Activated CD8-positive, alpha-beta memory T cell treated with anti-CD3 and anti-CD28 coated beads for 36 hours (primary cell): ENCODE measurements at regions not wholly inside any gene's neighbourhood (a gene's known extent, or its start where the extent isn't known, plus 50 kb on each side); places are given as distances from the start of the nearest gene placed in this dataset.
"Not testable (repeated sequence)": the region's sequence is repeated elsewhere in the genome, so short reads cannot be mapped to it uniquely, and the experiment has no call there.

Experiments
- CTCF ChIA-PET: fragments of 350-600 bp; sonication (Branson Sonifier 250); formaldehyde crosslinking; loops from one replicate; lab custom pipeline; 2021; ENCODE audit warnings: antibody characterized with exemption; lab: Charles Lee
- POLR2A ChIA-PET: fragments of 350-600 bp; sonication (Branson Sonifier 250); formaldehyde crosslinking; loops from one replicate; lab custom pipeline; 2021; ENCODE audit warnings: antibody characterized with exemption; lab: Charles Lee

DNA sequence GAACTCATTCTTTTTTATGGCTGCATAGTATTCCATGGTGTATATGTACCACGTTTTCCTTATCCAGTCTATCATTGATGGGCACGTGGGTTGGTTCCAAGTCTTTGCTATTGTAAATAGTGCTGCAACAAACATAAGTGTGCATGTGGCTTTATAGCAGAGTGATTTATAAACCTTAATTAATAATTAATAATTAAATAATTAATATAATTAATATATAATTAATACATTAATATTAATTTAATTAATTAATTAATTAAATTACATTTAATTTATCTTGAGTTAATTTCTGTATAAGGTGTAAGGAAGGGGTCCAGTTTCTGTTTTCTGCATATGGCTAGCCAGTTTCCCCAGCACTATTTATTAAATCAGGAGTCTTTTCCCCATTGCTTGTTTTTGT, 142.1 kb upstream of the TFAP2D start:
- POLR2A ChIA-PET, CTCF ChIA-PET: not testable (repeated sequence)

- POLR2A ChIA-PET: no interaction called here
- CTCF ChIA-PET: no interaction called here
These were observed 127.6 kb upstream of the TFAP2D start for GRCh38 chr6:50585441-50586330.

DNA sequence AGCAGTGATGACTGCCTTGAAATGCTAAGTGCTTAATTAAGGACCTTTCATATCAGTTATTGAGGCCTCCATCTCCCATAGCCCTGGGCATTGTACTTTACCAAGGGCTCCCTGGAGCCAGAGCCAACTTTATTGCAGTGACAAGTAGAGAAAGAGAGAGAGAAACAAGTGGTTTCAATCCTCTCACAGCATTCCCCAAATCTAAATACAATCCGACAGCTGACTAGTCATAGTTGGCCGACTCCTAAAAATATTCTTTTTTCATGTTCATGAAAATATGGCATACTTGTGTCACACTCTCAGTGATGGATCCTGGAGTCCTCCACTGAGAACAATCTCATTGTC, 127.0 kb upstream of the TFAP2D start:
- POLR2A ChIA-PET: no interaction called here
- CTCF ChIA-PET: no interaction called here

GRCh38 chr6:50589751-50590470, 123.4 kb upstream of the TFAP2D start:
- CTCF ChIA-PET: no interaction called here
- POLR2A ChIA-PET: no interaction called here

DNA sequence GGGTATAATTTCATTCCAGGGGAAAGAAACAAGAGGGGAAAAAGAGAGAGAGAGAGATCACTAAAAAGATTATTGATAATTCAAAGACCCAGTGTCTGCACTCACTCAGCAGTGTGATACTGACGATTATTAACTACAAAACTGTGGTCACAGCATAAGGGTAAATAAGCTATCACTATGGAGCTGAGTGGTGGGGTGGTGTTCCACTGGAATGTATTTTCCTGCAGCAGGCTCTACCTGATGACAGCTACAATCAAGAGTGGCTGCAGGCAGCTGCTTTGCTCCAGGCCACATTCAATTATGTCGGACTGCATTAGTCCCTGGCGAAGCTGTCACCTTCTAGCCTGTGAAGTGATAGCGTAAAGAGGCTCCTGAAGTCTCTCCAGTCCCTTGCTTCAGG, 122.2 kb upstream of the TFAP2D start:
- CTCF ChIA-PET: no interaction called here
- POLR2A ChIA-PET: no interaction called here

GRCh38 chr6:50600280-50600679, 113.0 kb upstream of the TFAP2D start:
- ChIA-PET CTCF (no interaction called here), POLR2A (no interaction called here)

- ChIA-PET POLR2A (no interaction called here), CTCF (no interaction called here)
These were observed 111.0 kb upstream of the TFAP2D start for GRCh38 chr6:50602292-50602691.

DNA sequence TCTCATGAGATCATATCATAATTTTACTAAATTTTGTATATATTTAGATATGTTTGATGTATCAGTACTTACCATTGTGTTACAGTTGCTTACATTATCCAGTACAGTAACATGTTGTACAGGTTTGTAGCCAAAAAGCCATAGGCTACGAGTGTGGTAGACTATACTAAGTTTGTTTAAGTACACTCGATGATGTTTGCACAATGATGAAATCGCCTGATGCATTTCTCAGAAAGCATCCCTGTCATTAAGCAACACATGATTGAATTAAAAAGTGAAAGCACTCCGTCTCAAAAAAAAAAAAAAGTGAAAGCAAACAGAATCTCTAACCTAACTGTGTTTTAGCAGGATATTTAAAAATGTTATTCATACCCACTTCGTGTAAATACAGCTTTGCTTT, 104.9 kb upstream of the TFAP2D start:
- ChIA-PET POLR2A (no interaction called here), CTCF (no interaction called here)

DNA sequence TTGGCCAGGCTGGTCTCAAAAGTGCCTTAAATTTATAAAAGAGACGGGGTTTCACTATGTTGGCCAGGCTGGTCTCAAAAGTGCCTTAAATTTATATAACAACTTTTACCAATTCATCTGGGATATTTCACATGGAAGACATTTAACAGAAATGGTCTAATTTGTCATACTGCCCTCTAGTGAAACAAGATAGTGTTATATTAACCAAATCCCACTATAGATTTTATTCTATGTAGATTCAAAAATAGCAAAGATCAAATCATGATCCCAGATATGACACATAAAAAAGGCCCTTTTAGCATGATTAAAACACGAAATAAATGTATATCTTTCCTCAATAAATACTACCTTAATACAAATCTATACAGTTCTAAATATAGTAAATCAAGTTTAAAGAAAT, 102.8 kb upstream of the TFAP2D start:
- CTCF ChIA-PET: no interaction called here

DNA sequence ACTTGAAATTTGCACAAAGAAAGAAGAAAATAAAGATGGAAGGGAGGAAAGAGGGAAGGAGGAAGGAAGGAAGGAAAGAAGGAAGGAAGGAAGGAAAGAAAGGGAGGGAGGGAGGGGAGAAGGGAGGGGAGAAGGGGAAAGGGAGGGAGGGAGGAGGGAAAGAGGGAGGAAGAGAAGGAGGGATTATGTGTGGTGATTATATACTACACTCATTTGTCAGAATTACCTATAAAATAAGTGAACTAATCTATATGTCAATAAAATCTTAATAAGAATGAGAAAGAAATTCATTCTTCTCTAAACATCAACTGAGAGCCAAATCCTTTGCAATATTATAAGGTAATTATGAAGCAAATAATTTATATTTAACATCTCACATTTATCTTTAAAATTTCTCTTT, 77.9 kb upstream of the TFAP2D start:
- POLR2A ChIA-PET: no interaction called here
- CTCF ChIA-PET: no interaction called here

More for the DNA sequence above, 102.8 kb upstream of the TFAP2D start:
- POLR2A ChIA-PET: no interaction called here

DNA sequence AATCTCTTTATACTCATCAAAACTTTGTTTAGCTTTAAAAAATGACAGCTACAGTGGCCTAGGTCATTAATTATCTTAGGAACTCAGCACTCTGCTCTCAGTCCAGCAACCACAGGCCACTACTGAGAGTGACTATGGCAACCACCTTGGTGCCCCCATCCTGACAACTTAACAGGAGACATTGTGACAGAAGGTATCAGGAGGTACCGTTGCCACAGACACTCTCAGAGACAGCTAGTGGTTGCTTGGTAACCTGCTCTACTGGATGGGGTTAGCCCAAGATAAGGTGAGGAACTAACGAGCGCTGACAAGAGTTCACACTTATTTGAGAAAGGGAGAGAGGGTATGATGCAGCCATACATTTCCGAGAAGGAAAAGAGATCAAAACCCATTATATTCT, 76.1 kb upstream of the TFAP2D start:
- CTCF ChIA-PET: no interaction called here

GRCh38 chr6:50649086-50649485, 64.2 kb upstream of the TFAP2D start:
- ChIA-PET CTCF (no interaction called here), POLR2A (no interaction called here)

More for the DNA sequence above, 76.1 kb upstream of the TFAP2D start:
- POLR2A ChIA-PET: no interaction called here

- ChIA-PET CTCF (no interaction called here), POLR2A (no interaction called here)
These were observed 60.1 kb upstream of the TFAP2D start for GRCh38 chr6:50653253-50653652.

DNA sequence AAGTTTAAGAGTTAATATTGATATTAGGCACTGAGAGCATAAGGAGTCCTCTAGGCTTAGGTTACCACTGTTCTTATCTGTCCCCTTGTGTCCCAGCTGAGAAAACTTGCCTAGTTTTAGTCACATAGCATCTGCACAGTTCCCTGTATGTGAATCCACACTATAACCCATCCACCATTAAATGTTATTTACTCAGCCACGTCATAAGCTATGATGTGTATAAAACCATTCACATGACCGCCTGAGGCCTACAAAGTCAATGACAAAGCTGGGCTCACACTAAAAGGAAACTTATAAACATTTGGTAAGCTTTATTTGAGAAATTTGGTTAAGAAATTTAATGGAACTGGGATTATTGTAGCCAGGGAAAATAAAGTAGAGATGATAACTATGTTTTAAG, 59.2 kb upstream of the TFAP2D start:
- CTCF ChIA-PET: no interaction called here
- POLR2A ChIA-PET: no interaction called here

DNA sequence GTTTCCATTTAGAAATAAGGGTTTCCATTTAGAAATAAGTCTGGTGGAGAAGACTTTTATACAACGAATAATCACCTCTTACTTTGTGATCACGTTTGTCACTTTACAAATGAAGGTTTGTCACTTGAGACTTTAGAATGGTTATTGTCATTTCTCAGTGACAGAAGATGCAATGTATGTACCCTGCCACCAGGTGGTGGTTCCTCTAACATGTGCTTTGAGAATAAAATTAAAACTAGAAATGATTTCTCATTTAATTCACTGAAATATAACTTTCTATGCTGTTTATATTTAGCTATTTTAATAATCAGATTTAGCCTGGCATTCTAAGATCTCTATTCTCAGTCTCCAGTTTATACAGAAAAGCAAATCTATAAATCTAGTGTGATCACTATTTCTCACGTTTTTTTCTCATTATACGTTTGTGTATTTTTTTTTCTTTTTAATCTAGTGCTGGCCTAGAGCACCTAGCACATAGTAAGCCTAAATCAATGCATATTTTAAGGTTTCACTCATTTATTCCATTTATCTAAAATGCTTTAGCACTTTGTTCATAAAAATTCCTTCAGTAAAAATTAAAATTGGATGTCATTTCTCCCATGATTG, 57.4 kb upstream of the TFAP2D start:
- ChIA-PET CTCF (no interaction called here), POLR2A (no interaction called here)

GRCh38 chr6:50657513-50657912, 55.8 kb upstream of the TFAP2D start:
- POLR2A ChIA-PET: no interaction called here
- CTCF ChIA-PET: no interaction called here

DNA sequence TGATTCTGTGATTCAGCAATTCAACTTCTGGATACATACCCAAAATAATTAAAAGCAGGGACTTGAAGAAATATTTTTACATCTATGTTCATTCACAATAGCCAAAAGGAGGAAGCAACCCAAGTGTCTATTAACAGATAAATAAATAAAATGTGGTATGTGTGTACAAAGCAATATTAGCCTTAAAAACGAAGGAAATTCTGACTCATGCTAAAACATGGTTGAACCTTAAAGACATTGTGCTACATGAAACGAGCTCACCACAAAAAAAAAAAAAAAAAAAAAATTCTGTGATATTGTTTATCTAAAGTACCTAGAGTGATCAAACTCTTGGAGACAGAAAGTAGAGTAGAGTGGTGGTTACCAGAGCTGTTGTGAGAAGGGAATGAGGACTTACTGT, 54.8 kb upstream of the TFAP2D start:
- CTCF ChIA-PET: no interaction called here
- POLR2A ChIA-PET: no interaction called here

GRCh38 chr6:50661636-50662035, 51.7 kb upstream of the TFAP2D start:
- POLR2A ChIA-PET: no interaction called here
- CTCF ChIA-PET: no interaction called here
